ENCODE measurements at regions not wholly inside any gene's neighbourhood (a gene's known extent, or its start where the extent isn't known, plus 50 kb on each side); places are given as distances from the start of the nearest gene placed in this dataset.

DNA sequence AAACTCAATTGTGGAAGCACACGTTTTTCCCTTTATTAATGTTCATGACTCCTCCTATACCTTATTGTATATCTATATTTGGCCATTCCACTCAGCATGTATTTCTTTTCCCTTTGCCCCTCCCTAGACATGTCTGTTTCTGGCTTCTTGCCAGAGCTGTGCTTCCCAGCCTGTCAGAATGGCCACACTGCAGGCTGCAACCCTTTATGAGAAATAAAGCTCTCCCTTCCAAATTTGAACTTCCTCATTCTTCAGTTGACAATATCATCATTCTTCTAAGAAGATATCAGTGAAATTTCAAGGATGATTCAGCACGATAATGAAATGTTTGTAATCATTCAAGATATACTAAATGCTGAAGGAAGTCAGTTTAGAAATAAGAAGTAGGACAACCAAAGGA is 107.6 kb upstream of the PRSS3 start:
- H3K36me3 ChIP-seq (ENCODE audit: control insufficient read depth in 2 of 3, insufficient read depth in 3 of 3, low read length in 3 of 3), result no peaks in the 10 kb centered on the region
- peak in 1 of 5 donors; percentile 43 for DNase-seq

DNA sequence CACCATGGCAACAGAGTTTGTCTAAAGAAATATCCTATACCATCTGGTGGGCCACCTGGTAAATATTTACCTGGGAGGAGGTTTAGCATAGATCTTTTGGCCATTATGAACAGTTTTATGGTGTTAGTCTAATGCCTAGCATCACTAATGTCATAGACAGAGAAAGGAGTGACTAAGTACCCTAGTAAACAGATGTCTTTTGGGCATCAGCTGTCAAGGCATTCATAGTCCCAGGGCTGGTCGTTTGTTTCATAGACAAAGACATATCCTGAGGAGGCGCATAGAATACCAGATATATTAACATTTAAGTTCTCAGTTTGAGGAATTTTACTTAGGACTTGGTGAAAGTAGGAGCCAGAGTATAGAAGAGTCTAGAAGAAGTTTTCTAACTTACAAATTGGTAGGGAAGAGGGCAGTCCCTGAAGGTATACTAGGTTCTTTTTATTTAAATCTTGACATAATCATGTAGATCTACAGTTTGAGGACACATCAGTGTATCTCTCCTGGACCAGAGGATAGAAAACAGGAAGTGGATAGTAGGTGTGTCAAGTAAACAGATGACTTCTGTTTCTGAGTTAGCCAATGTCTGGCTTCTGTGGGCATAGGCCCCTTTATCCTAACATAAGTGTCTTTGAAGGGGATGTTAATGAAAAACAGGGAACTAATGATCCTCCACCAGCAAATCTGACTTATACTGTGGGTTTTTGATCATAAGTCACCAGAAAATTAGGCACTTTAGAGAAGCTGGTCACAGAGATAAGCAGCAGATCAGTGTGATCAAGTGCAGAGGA is 105.0 kb upstream of the PRSS3 start:
- no peaks in the 10 kb centered on the region for H3K9me3 ChIP-seq (ENCODE audit: control insufficient read depth in 2 of 3, insufficient read depth in 1 of 3, low read length in 3 of 3)
- DNase-seq, result no peak
- no peaks in the 10 kb centered on the region for H3K27me3 ChIP-seq (ENCODE audit: control insufficient read depth, insufficient read depth, low read length)
- intact Hi-C loops (cut with DNase I), result no loop called here
- no peaks in the 10 kb centered on the region for H3K4me1 ChIP-seq (ENCODE audit: control insufficient read depth in 2 of 3, insufficient read depth in 2 of 3, low read depth in 1 of 3, low read length in 3 of 3)
- H3K9ac ChIP-seq (ENCODE audit: low read length in 3 of 3), result no peak overlapping the region
- TF ChIP-seq, protein P1, sequence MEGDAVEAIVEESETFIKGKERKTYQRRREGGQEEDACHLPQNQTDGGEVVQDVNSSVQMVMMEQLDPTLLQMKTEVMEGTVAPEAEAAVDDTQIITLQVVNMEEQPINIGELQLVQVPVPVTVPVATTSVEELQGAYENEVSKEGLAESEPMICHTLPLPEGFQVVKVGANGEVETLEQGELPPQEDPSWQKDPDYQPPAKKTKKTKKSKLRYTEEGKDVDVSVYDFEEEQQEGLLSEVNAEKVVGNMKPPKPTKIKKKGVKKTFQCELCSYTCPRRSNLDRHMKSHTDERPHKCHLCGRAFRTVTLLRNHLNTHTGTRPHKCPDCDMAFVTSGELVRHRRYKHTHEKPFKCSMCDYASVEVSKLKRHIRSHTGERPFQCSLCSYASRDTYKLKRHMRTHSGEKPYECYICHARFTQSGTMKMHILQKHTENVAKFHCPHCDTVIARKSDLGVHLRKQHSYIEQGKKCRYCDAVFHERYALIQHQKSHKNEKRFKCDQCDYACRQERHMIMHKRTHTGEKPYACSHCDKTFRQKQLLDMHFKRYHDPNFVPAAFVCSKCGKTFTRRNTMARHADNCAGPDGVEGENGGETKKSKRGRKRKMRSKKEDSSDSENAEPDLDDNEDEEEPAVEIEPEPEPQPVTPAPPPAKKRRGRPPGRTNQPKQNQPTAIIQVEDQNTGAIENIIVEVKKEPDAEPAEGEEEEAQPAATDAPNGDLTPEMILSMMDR (IDR thresholded peaks at IDR 0.05; ENCODE audit: borderline replicate concordance, extremely low read depth, insufficient read depth), result no peak
- H3K36me3 ChIP-seq (ENCODE audit: control insufficient read depth in 2 of 3, insufficient read depth in 3 of 3, low read length in 3 of 3), result no peaks in the 10 kb centered on the region
- H3K27ac ChIP-seq (ENCODE audit: low read depth in 2 of 2, low read length in 2 of 2), result no peak overlapping the region
- no peak for FAIRE-seq
- H3K4me3 ChIP-seq (ENCODE audit: low read length in 3 of 3), result no peak overlapping the region

More for the DNA sequence above, 107.6 kb upstream of the PRSS3 start:
- FAIRE-seq, result no peak
- intact Hi-C loops (cut with DNase I), result no loop called here
- no peak overlapping the region for H3K4me3 ChIP-seq (ENCODE audit: low read length in 3 of 3)
- no peaks in the 10 kb centered on the region for H3K4me1 ChIP-seq (ENCODE audit: control insufficient read depth in 2 of 3, insufficient read depth in 2 of 3, low read depth in 1 of 3, low read length in 3 of 3)
- no peak overlapping the region for H3K9ac ChIP-seq (ENCODE audit: low read length in 3 of 3)
- H3K27me3 ChIP-seq (ENCODE audit: control insufficient read depth, insufficient read depth, low read length), result no peaks in the 10 kb centered on the region
- TF ChIP-seq, protein P1 (IDR thresholded peaks at IDR 0.05; ENCODE audit: borderline replicate concordance, extremely low read depth, insufficient read depth), result no peak
- no peaks in the 10 kb centered on the region for H3K9me3 ChIP-seq (ENCODE audit: control insufficient read depth in 2 of 3, insufficient read depth in 1 of 3, low read length in 3 of 3)
- no peak overlapping the region for H3K27ac ChIP-seq (ENCODE audit: low read depth in 2 of 2, low read length in 2 of 2)

- TF ChIP-seq, protein P1 (IDR thresholded peaks at IDR 0.05; ENCODE audit: borderline replicate concordance, extremely low read depth, insufficient read depth), result no peak
- no peak overlapping the region for H3K9ac ChIP-seq (ENCODE audit: low read length in 3 of 3)
- FAIRE-seq (no peak), DNase-seq (no peak)
- no peaks in the 10 kb centered on the region for H3K9me3 ChIP-seq (ENCODE audit: control insufficient read depth in 2 of 3, insufficient read depth in 1 of 3, low read length in 3 of 3)
- H3K36me3 ChIP-seq (ENCODE audit: control insufficient read depth in 2 of 3, insufficient read depth in 3 of 3, low read length in 3 of 3), result no peaks in the 10 kb centered on the region
- H3K4me3 ChIP-seq (ENCODE audit: low read length in 3 of 3), result no peak overlapping the region
- no peaks in the 10 kb centered on the region for H3K27me3 ChIP-seq (ENCODE audit: control insufficient read depth, insufficient read depth, low read length)
- H3K4me1 ChIP-seq (ENCODE audit: control insufficient read depth in 2 of 3, insufficient read depth in 2 of 3, low read depth in 1 of 3, low read length in 3 of 3), result no peaks in the 10 kb centered on the region
- intact Hi-C loops (cut with DNase I), result no loop called here
- H3K27ac ChIP-seq (ENCODE audit: low read depth in 2 of 2, low read length in 2 of 2), result no peak overlapping the region
Observed at GRCh38 chr9:33695299-33695698, 100.1 kb upstream of the PRSS3 start.
